ENCODE measurements at regions not wholly inside any gene's neighbourhood (a gene's known extent, or its start where the extent isn't known, plus 50 kb on each side); places are given as distances from the start of the nearest gene placed in this dataset.

DNA sequence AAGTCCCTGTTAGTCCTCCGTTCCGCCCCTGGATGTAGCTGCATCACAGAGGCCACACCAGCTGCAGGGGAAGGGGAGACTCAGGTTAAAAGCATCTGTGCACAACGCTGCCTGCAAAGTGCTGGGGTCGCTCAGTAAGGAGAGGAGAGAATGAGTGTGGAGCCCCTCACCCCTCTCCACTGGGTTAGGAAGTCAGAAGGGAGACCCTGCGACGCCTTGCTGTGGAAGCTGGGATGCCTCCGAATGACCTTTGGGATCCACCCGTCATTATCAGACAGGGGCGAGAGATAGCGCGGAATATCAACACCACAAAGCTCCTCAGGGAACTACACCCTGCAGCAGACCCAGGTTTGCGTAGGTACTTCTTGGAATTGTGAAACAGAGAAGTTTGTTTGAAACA is 167.7 kb upstream of the SHH start:
- TF ChIP-seq, protein P1, sequence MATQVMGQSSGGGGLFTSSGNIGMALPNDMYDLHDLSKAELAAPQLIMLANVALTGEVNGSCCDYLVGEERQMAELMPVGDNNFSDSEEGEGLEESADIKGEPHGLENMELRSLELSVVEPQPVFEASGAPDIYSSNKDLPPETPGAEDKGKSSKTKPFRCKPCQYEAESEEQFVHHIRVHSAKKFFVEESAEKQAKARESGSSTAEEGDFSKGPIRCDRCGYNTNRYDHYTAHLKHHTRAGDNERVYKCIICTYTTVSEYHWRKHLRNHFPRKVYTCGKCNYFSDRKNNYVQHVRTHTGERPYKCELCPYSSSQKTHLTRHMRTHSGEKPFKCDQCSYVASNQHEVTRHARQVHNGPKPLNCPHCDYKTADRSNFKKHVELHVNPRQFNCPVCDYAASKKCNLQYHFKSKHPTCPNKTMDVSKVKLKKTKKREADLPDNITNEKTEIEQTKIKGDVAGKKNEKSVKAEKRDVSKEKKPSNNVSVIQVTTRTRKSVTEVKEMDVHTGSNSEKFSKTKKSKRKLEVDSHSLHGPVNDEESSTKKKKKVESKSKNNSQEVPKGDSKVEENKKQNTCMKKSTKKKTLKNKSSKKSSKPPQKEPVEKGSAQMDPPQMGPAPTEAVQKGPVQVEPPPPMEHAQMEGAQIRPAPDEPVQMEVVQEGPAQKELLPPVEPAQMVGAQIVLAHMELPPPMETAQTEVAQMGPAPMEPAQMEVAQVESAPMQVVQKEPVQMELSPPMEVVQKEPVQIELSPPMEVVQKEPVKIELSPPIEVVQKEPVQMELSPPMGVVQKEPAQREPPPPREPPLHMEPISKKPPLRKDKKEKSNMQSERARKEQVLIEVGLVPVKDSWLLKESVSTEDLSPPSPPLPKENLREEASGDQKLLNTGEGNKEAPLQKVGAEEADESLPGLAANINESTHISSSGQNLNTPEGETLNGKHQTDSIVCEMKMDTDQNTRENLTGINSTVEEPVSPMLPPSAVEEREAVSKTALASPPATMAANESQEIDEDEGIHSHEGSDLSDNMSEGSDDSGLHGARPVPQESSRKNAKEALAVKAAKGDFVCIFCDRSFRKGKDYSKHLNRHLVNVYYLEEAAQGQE (IDR thresholded peaks at IDR 0.05; ENCODE audit: insufficient replicate concordance, low read depth): no peak
- TF ChIP-seq, protein P2, sequence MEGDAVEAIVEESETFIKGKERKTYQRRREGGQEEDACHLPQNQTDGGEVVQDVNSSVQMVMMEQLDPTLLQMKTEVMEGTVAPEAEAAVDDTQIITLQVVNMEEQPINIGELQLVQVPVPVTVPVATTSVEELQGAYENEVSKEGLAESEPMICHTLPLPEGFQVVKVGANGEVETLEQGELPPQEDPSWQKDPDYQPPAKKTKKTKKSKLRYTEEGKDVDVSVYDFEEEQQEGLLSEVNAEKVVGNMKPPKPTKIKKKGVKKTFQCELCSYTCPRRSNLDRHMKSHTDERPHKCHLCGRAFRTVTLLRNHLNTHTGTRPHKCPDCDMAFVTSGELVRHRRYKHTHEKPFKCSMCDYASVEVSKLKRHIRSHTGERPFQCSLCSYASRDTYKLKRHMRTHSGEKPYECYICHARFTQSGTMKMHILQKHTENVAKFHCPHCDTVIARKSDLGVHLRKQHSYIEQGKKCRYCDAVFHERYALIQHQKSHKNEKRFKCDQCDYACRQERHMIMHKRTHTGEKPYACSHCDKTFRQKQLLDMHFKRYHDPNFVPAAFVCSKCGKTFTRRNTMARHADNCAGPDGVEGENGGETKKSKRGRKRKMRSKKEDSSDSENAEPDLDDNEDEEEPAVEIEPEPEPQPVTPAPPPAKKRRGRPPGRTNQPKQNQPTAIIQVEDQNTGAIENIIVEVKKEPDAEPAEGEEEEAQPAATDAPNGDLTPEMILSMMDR (IDR thresholded peaks at IDR 0.05; ENCODE audit: insufficient read depth, low read length): no peak
- no peak for TF ChIP-seq SPI1 (IDR thresholded peaks at IDR 0.05; ENCODE audit: borderline replicate concordance, low read depth)
- TF ChIP-seq POLR2AphosphoS5 (IDR thresholded peaks at IDR 0.05; ENCODE audit: low read depth): no peak
- no peak for DNase-seq (ENCODE audit: low read depth in 1 of 2, low spot score in 1 of 2)
- Histone ChIP-seq H3K4me3 (replicated peaks; ENCODE audit: insufficient read depth, low read length) (no peak overlapping the region), H3K27ac (replicated peaks) (no peak overlapping the region), H3K27me3 (ENCODE audit: insufficient read depth, poor library complexity, severe bottlenecking) (no peaks in the 10 kb centered on the region)

DNA sequence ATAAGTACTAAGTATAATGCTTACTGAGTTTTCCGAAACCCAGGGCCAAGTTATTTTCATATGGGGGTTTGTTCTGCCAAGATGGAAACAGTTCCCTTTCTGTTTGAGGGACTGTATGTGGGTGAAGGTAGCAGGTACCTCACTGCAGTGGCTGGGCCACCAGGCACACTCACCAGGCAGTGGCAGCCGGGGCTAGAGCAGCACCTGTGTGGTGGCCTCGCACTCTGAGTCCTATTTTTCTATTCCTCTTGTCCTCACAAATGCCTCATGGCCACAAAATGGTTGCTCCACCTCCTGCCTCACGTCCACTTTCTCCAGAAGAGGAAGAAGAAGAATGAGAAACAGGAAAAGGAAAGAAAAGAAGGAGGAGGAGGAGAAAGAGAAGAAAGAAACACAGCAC is 167.3 kb upstream of the SHH start:
- Histone ChIP-seq H3K27ac (replicated peaks) (no peak overlapping the region), H3K4me3 (replicated peaks; ENCODE audit: insufficient read depth, low read length) (no peak overlapping the region), H3K27me3 (ENCODE audit: insufficient read depth, poor library complexity, severe bottlenecking) (no peaks in the 10 kb centered on the region)
- DNase-seq (ENCODE audit: low read depth in 1 of 2, low spot score in 1 of 2): no peak
- TF ChIP-seq POLR2AphosphoS5 (IDR thresholded peaks at IDR 0.05; ENCODE audit: low read depth): no peak
- no peak for TF ChIP-seq GABPA (IDR thresholded peaks at IDR 0.05; ENCODE audit: low read depth)
- no peak for TF ChIP-seq SPI1 (IDR thresholded peaks at IDR 0.05; ENCODE audit: borderline replicate concordance, low read depth)
- TF ChIP-seq, protein P2 (IDR thresholded peaks at IDR 0.05; ENCODE audit: insufficient read depth, low read length): no peak
- TF ChIP-seq, protein P1 (IDR thresholded peaks at IDR 0.05; ENCODE audit: insufficient replicate concordance, low read depth): no peak

DNA sequence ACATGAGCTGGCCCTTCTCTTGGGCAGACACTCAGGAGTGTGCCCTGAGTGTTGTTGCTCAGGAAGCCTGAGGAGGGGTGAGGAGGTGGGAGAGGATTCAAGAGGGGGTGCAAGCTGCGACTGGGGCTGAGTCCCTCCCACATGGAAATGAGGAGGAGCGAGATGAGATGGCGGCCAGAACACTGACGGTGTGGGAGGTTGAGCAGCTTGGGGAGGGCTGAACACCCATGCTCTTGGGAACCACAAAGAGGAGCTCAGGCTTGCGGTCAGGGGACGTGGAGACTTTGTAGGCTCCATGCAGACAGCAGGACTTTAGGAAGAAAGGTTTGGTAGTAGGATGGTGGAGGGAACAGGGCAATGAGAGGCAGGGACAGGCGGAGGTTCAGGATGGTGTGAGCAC is 163.2 kb upstream of the SHH start:
- TF ChIP-seq GABPA (IDR thresholded peaks at IDR 0.05; ENCODE audit: low read depth) (no peak), SPI1 (IDR thresholded peaks at IDR 0.05; ENCODE audit: borderline replicate concordance, low read depth) (no peak), POLR2AphosphoS5 (IDR thresholded peaks at IDR 0.05; ENCODE audit: low read depth) (no peak)
- TF ChIP-seq, protein P1 (IDR thresholded peaks at IDR 0.05; ENCODE audit: insufficient replicate concordance, low read depth): no peak
- TF ChIP-seq, protein P2 (IDR thresholded peaks at IDR 0.05; ENCODE audit: insufficient read depth, low read length): no peak
- DNase-seq (ENCODE audit: low read depth in 1 of 2, low spot score in 1 of 2): no peak
- no peak overlapping the region for H3K4me3 ChIP-seq (replicated peaks; ENCODE audit: insufficient read depth, low read length)
- no peaks in the 10 kb centered on the region for H3K27me3 ChIP-seq (ENCODE audit: insufficient read depth, poor library complexity, severe bottlenecking)
- H3K27ac ChIP-seq (replicated peaks): no peak overlapping the region
